ELF-1 (cell line): ENCODE measurements at regions not wholly inside any gene's neighbourhood (a gene's known extent, or its start where the extent isn't known, plus 50 kb on each side); places are given as distances from the start of the nearest gene placed in this dataset.
"Not testable (repeated sequence)": the region's sequence is repeated elsewhere in the genome, so short reads cannot be mapped to it uniquely, and the experiment has no call there.

ENCODE experiments used
- DNase-seq: peaks from one replicate; pipeline ENCODE4 v3.0.0-alpha.2; 2016; ENCODE audit warnings: low read depth, low spot score

- DNase-seq = no peak
Measured at GRCh38 chr11:104704146-104704830, 194.0 kb downstream of the CASP12 start.

- DNase-seq = no peak
Measured at GRCh38 chr11:104700609-104701008, 197.7 kb downstream of the CASP12 start.

- no peak for DNase-seq
Measured at GRCh38 chr11:104699981-104700380, 198.3 kb downstream of the CASP12 start.

GRCh38 chr11:104695065-104695463 lies 203.2 kb downstream of the CASP12 start:
- no peak for DNase-seq

GRCh38 chr11:104694259-104695064 lies 203.8 kb downstream of the CASP12 start:
- DNase-seq = peak; percentile 2

GRCh38 chr11:104692751-104693150 lies 205.5 kb downstream of the CASP12 start:
- no peak for DNase-seq

- DNase-seq = no peak
Measured at GRCh38 chr11:104691129-104691528, 207.1 kb downstream of the CASP12 start.

GRCh38 chr11:104690241-104690640 lies 208.0 kb downstream of the CASP12 start:
- DNase-seq = no peak

- no peak for DNase-seq
Measured at GRCh38 chr11:104688731-104689130, 209.5 kb downstream of the CASP12 start.

GRCh38 chr11:104682206-104682605 lies 216.1 kb downstream of the CASP12 start:
- no peak for DNase-seq

- DNase-seq = no peak
Measured at GRCh38 chr11:104679258-104679657, 219.0 kb downstream of the CASP12 start.

GRCh38 chr11:104678408-104678807 lies 219.9 kb downstream of the CASP12 start:
- DNase-seq = no peak

- DNase-seq = not testable (repeated sequence)
Measured at GRCh38 chr11:104677069-104677468, 221.2 kb downstream of the CASP12 start.

- no peak for DNase-seq
Measured at GRCh38 chr11:104672897-104673296, 225.4 kb downstream of the CASP12 start.

- DNase-seq = no peak
Measured at GRCh38 chr11:104668797-104669463, 229.3 kb downstream of the CASP12 start.

GRCh38 chr11:104666624-104667023 lies 231.6 kb downstream of the CASP12 start:
- no peak for DNase-seq

GRCh38 chr11:104665641-104666040 lies 232.6 kb downstream of the CASP12 start:
- DNase-seq = no peak

- DNase-seq = no peak
Measured at GRCh38 chr11:104663190-104664140, 234.8 kb downstream of the CASP12 start.

- DNase-seq = no peak
Measured at GRCh38 chr11:104661901-104662300, 236.4 kb downstream of the CASP12 start.

- DNase-seq = no peak
Measured at GRCh38 chr11:104661471-104661870, 236.8 kb downstream of the CASP12 start.

- DNase-seq = no peak
Measured at GRCh38 chr11:104658177-104658576, 240.1 kb downstream of the CASP12 start.
